ENCODE measurements at regions not wholly inside any gene's neighbourhood (a gene's known extent, or its start where the extent isn't known, plus 50 kb on each side); places are given as distances from the start of the nearest gene placed in this dataset.
A peak's percentile ranks its signal among the peaks of the same experiment; 100 is the strongest.

GRCh38 chr2:145851730-145852129, 1331.8 kb upstream of the ZEB2 start:
- DNase-seq (no peak), ATAC-seq (ENCODE audit: low read depth) (no peak)
- Mint-ChIP-seq H3K27me3 (no peaks in the 10 kb centered on the region), H3K36me3 (ENCODE audit: low read depth) (no peaks in the 10 kb centered on the region), H3K9me3 (no peaks in the 10 kb centered on the region), H3K27ac (no peak overlapping the region), H3K4me1 (no peaks in the 10 kb centered on the region), H3K4me3 (no peak overlapping the region)
- CTCF ChIA-PET = no interaction called here
- TF ChIP-seq CTCF (IDR thresholded peaks at IDR 0.05) = no peak
- intact Hi-C loops (cut with micrococcal nuclease) = no loop called here
- POLR2A ChIA-PET = no interaction called here

GRCh38 chr2:145849466-145849865, 1329.5 kb upstream of the ZEB2 start:
- H3K36me3 Mint-ChIP-seq (ENCODE audit: low read depth) = no peaks in the 10 kb centered on the region
- TF ChIP-seq CTCF (IDR thresholded peaks at IDR 0.05) = no peak
- H3K4me3 Mint-ChIP-seq = no peak overlapping the region
- intact Hi-C loops (cut with micrococcal nuclease) = no loop called here
- ATAC-seq (ENCODE audit: low read depth) (no peak), DNase-seq (no peak)
- H3K27ac Mint-ChIP-seq = no peak overlapping the region
- H3K9me3 Mint-ChIP-seq = no peaks in the 10 kb centered on the region
- peaks cover 10% of the 10 kb centered on the region for H3K4me1 Mint-ChIP-seq
- CTCF ChIA-PET = no interaction called here
- POLR2A ChIA-PET = no interaction called here
- H3K27me3 Mint-ChIP-seq = no peaks in the 10 kb centered on the region

GRCh38 chr2:145846982-145847381, 1327.1 kb upstream of the ZEB2 start:
- no peaks in the 10 kb centered on the region for H3K9me3 Mint-ChIP-seq
- no peak for DNase-seq
- ATAC-seq (ENCODE audit: low read depth) = no peak
- no peaks in the 10 kb centered on the region for H3K27me3 Mint-ChIP-seq
- no peak overlapping the region for H3K27ac Mint-ChIP-seq
- intact Hi-C loops (cut with micrococcal nuclease) = no loop called here
- peaks cover 10% of the 10 kb centered on the region for H3K4me1 Mint-ChIP-seq
- ChIA-PET POLR2A (no interaction called here), CTCF (no interaction called here)
- no peak overlapping the region for H3K4me3 Mint-ChIP-seq
- no peaks in the 10 kb centered on the region for H3K36me3 Mint-ChIP-seq (ENCODE audit: low read depth)
- no peak for TF ChIP-seq CTCF (IDR thresholded peaks at IDR 0.05)

- ChIA-PET POLR2A (interaction anchor here (1.0 kb wide), 1 partner anchor 57 kb away, joined by 4 read pairs; no protein-coding TSS in a partner anchor), CTCF (no interaction called here)
- no peaks in the 10 kb centered on the region for H3K27me3 Mint-ChIP-seq
- DNase-seq = no peak
- H3K36me3 Mint-ChIP-seq (ENCODE audit: low read depth) = no peaks in the 10 kb centered on the region
- no peak overlapping the region for H3K4me3 Mint-ChIP-seq
- H3K27ac Mint-ChIP-seq = no peak overlapping the region
- H3K9me3 Mint-ChIP-seq = no peaks in the 10 kb centered on the region
- H3K4me1 Mint-ChIP-seq = peaks cover 10% of the 10 kb centered on the region
- ATAC-seq (ENCODE audit: low read depth) = no peak
- no peak for TF ChIP-seq CTCF (IDR thresholded peaks at IDR 0.05)
- intact Hi-C loops (cut with micrococcal nuclease) = no loop called here
Measured at GRCh38 chr2:145845923-145846322, 1326.0 kb upstream of the ZEB2 start.

- Mint-ChIP-seq H3K9me3 (no peaks in the 10 kb centered on the region), H3K36me3 (ENCODE audit: low read depth) (no peaks in the 10 kb centered on the region), H3K4me3 (no peak overlapping the region), H3K4me1 (peaks cover 10% of the 10 kb centered on the region), H3K27ac (no peak overlapping the region), H3K27me3 (no peaks in the 10 kb centered on the region)
- DNase-seq (no peak), ATAC-seq (ENCODE audit: low read depth) (peak; percentile 66)
- no peak for TF ChIP-seq CTCF (IDR thresholded peaks at IDR 0.05)
- ChIA-PET CTCF (no interaction called here), POLR2A (interaction anchor here (1.0 kb wide), 1 partner anchor 57 kb away, joined by 4 read pairs; no protein-coding TSS in a partner anchor)
- intact Hi-C loops (cut with micrococcal nuclease) = no loop called here
Measured at GRCh38 chr2:145845207-145845894, 1325.4 kb upstream of the ZEB2 start.
